ENCODE measurements at regions not wholly inside any gene's neighbourhood (a gene's known extent, or its start where the extent isn't known, plus 50 kb on each side); places are given as distances from the start of the nearest gene placed in this dataset.
"Not testable (repeated sequence)": the region's sequence is repeated elsewhere in the genome, so short reads cannot be mapped to it uniquely, and the experiment has no call there.

GRCh38 chr6:85754894-85755293, 112.2 kb upstream of the SYNCRIP start:
- TF ChIP-seq CTCF (IDR thresholded peaks at IDR 0.05; ENCODE audit: poor library complexity, severe bottlenecking), result no peak
- Histone ChIP-seq H3K27ac (ENCODE audit: poor library complexity, severe bottlenecking) (no peak overlapping the region), H3K4me3 (ENCODE audit: severe bottlenecking) (no peak overlapping the region), H3K9me3 (ENCODE audit: severe bottlenecking) (no peaks in the 10 kb centered on the region), H3K4me1 (ENCODE audit: insufficient read depth, poor library complexity, severe bottlenecking) (no peaks in the 10 kb centered on the region), H3K36me3 (ENCODE audit: low read depth) (no peaks in the 10 kb centered on the region), H3K27me3 (ENCODE audit: insufficient read depth, poor library complexity, severe bottlenecking) (no peaks in the 10 kb centered on the region)
- no peak for ATAC-seq (ENCODE audit: low read depth)
- no peak for DNase-seq (ENCODE audit: low spot score)

GRCh38 chr6:85752602-85753001, 109.9 kb upstream of the SYNCRIP start:
- no peak for ATAC-seq (ENCODE audit: low read depth)
- H3K27ac ChIP-seq (ENCODE audit: poor library complexity, severe bottlenecking), result no peak overlapping the region
- no peak for TF ChIP-seq CTCF (IDR thresholded peaks at IDR 0.05; ENCODE audit: poor library complexity, severe bottlenecking)
- H3K27me3 ChIP-seq (ENCODE audit: insufficient read depth, poor library complexity, severe bottlenecking), result no peaks in the 10 kb centered on the region
- DNase-seq (ENCODE audit: low spot score), result no peak
- peaks cover under 1% of the 10 kb centered on the region for H3K4me1 ChIP-seq (ENCODE audit: insufficient read depth, poor library complexity, severe bottlenecking)
- H3K36me3 ChIP-seq (ENCODE audit: low read depth), result no peaks in the 10 kb centered on the region
- H3K4me3 ChIP-seq (ENCODE audit: severe bottlenecking), result no peak overlapping the region
- H3K9me3 ChIP-seq (ENCODE audit: severe bottlenecking), result no peaks in the 10 kb centered on the region

GRCh38 chr6:85751374-85752055, 108.8 kb upstream of the SYNCRIP start:
- H3K27ac ChIP-seq (ENCODE audit: poor library complexity, severe bottlenecking), result no peak overlapping the region
- ATAC-seq (ENCODE audit: low read depth), result no peak

GRCh38 chr6:85750146-85750545, 107.5 kb upstream of the SYNCRIP start:
- DNase-seq (ENCODE audit: low spot score); H3K9me3 ChIP-seq (ENCODE audit: severe bottlenecking); H3K27ac ChIP-seq (ENCODE audit: poor library complexity, severe bottlenecking); H3K27me3 ChIP-seq (ENCODE audit: insufficient read depth, poor library complexity, severe bottlenecking); ATAC-seq (ENCODE audit: low read depth); H3K4me3 ChIP-seq (ENCODE audit: severe bottlenecking); H3K4me1 ChIP-seq (ENCODE audit: insufficient read depth, poor library complexity, severe bottlenecking); H3K36me3 ChIP-seq (ENCODE audit: low read depth): not testable (repeated sequence)

More at GRCh38 chr6:85751374-85752055, 108.8 kb upstream of the SYNCRIP start:
- H3K4me1 ChIP-seq (ENCODE audit: insufficient read depth, poor library complexity, severe bottlenecking), result peaks cover 5% of the 10 kb centered on the region
- DNase-seq (ENCODE audit: low spot score), result no peak
- H3K4me3 ChIP-seq (ENCODE audit: severe bottlenecking), result no peak overlapping the region
- H3K9me3 ChIP-seq (ENCODE audit: severe bottlenecking), result no peaks in the 10 kb centered on the region
- no peaks in the 10 kb centered on the region for H3K27me3 ChIP-seq (ENCODE audit: insufficient read depth, poor library complexity, severe bottlenecking)
- H3K36me3 ChIP-seq (ENCODE audit: low read depth), result no peaks in the 10 kb centered on the region
- TF ChIP-seq CTCF (IDR thresholded peaks at IDR 0.05; ENCODE audit: poor library complexity, severe bottlenecking), result no peak

GRCh38 chr6:85749236-85749635, 106.5 kb upstream of the SYNCRIP start:
- H3K4me1 ChIP-seq (ENCODE audit: insufficient read depth, poor library complexity, severe bottlenecking), result peaks cover 5% of the 10 kb centered on the region
- H3K9me3 ChIP-seq (ENCODE audit: severe bottlenecking), result no peaks in the 10 kb centered on the region
- H3K4me3 ChIP-seq (ENCODE audit: severe bottlenecking), result no peak overlapping the region
- DNase-seq (ENCODE audit: low spot score), result no peak
- H3K27me3 ChIP-seq (ENCODE audit: insufficient read depth, poor library complexity, severe bottlenecking), result no peaks in the 10 kb centered on the region
- H3K27ac ChIP-seq (ENCODE audit: poor library complexity, severe bottlenecking), result no peak overlapping the region
- ATAC-seq (ENCODE audit: low read depth), result no peak
- no peak for TF ChIP-seq CTCF (IDR thresholded peaks at IDR 0.05; ENCODE audit: poor library complexity, severe bottlenecking)
- H3K36me3 ChIP-seq (ENCODE audit: low read depth), result no peaks in the 10 kb centered on the region

Data from RWPE2 (cell line).